ENCODE measurements at regions not wholly inside any gene's neighbourhood (a gene's known extent, or its start where the extent isn't known, plus 50 kb on each side); places are given as distances from the start of the nearest gene placed in this dataset.
"Not testable (repeated sequence)": the region's sequence is repeated elsewhere in the genome, so short reads cannot be mapped to it uniquely, and the experiment has no call there.

DNA sequence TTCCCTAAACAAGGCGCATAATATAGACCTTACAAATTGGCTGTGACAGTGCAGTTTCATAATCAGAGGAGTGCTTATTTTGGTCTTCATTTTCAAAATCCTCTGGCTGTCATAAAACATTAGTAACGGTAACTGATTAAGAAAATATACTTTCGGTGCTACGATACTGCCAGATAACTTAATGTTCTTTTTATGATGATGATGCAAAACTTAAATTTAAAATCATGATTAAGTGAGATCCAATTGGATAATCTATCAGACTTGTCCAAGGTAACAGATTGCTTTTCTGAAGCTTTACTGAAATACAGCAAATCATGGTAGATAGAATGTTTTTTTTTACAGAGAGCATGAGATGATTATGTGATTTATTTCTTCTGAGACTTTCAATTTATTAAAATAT, 364.2 kb upstream of the CNTN3 start:
- Mint-ChIP-seq H3K27me3 (no peaks in the 10 kb centered on the region), H3K36me3 (ENCODE audit: low read depth) (no peaks in the 10 kb centered on the region), H3K27ac (no peak overlapping the region), H3K4me1 (ENCODE audit: low read depth) (no peaks in the 10 kb centered on the region), H3K4me3 (no peak overlapping the region), H3K9me3 (peaks cover 13% of the 10 kb centered on the region)
- DNase-seq = no peak

DNA sequence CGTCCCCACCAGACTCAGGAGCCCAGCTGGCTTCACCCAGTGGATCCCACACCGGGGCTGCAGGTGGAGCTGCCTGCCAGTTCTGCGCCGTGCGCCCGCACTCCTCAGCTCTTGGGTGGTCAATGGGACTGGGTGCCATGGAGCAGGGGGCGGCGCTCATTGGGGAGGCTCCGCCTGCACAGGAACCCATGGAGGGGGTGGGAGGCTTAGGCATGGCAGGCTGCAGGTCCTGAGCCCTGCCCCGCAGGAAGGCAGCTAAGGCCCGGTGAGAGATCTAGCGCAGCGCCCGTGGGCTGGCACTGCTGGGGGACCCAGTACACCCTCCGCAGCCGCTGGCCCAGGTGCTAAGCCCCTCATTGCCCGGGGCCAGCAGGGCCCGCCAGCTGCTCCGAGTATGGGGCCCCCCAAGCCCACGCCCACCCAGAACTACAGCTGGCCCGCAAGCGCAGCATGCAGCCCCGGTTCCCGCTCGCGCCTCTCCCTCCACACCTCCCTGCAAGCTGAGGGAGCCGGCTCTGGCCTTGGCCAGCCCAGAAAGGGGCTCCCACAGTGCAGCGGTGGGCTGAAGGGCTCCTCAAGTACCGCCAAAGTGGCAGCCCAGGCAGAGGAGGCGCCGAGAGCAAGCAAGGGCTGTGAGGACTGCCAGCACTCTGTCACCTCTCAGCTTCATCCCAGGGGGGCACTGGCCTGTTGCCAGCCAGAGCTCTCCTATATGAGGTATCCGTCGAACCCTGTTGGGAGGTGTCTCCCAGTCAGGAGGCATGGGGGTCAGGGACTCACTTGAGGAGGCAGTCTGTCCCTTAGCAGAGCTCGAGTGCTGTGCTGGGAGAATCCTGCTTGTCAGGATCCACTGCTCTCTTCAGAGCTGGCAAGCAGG, 370.8 kb upstream of the CNTN3 start:
- not testable (repeated sequence) for H3K36me3 Mint-ChIP-seq (ENCODE audit: low read depth); H3K27ac Mint-ChIP-seq; H3K27me3 Mint-ChIP-seq; DNase-seq; H3K4me3 Mint-ChIP-seq; H3K4me1 Mint-ChIP-seq (ENCODE audit: low read depth)
- peaks cover 11% of the 10 kb centered on the region for H3K9me3 Mint-ChIP-seq

DNA sequence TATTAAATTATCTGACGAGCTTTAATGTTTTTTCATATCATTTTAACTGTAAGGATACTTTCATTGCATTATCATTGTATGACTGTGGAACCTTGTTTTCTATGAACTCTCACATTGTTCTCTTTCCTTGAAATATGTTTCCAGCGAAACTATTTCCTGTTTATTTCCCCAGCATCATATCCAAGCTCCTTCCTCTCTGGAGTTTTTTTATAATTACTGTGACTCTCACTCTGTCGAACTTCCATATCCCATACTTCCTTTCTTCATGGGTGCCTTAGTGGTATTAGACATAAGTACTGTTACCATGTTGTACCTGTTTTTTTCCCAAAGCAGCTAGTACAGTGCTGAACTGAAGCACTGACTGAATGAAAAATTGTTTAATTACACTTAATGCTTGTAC, 373.6 kb upstream of the CNTN3 start:
- H3K36me3 Mint-ChIP-seq (ENCODE audit: low read depth) = no peaks in the 10 kb centered on the region
- H3K27me3 Mint-ChIP-seq = no peaks in the 10 kb centered on the region
- peaks cover 11% of the 10 kb centered on the region for H3K9me3 Mint-ChIP-seq
- H3K27ac Mint-ChIP-seq = no peak overlapping the region
- H3K4me1 Mint-ChIP-seq (ENCODE audit: low read depth) = no peaks in the 10 kb centered on the region
- no peak for DNase-seq
- no peak overlapping the region for H3K4me3 Mint-ChIP-seq

DNA sequence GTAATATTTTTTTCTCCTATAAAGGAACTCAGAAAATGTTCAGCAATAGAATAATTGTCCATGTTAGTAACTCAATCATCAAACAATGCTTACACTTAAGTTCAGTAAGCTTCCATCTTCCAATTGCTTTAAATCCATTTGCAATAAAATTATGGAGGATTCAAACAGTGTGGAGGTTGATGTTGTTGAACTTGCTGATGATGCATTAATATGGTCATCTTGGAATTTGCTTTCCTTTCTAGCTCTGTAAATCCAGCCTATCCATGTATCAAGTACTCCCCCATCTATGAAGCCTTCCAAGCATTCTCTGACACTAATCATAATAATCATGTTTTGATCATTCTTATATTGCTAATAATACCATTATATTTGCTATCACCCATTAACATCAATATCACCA, 378.4 kb upstream of the CNTN3 start:
- DNase-seq = no peak
- H3K36me3 Mint-ChIP-seq (ENCODE audit: low read depth) = no peaks in the 10 kb centered on the region
- H3K27ac Mint-ChIP-seq = no peak overlapping the region
- peaks cover 14% of the 10 kb centered on the region for H3K9me3 Mint-ChIP-seq
- H3K27me3 Mint-ChIP-seq = no peaks in the 10 kb centered on the region
- no peak overlapping the region for H3K4me3 Mint-ChIP-seq
- no peaks in the 10 kb centered on the region for H3K4me1 Mint-ChIP-seq (ENCODE audit: low read depth)

DNA sequence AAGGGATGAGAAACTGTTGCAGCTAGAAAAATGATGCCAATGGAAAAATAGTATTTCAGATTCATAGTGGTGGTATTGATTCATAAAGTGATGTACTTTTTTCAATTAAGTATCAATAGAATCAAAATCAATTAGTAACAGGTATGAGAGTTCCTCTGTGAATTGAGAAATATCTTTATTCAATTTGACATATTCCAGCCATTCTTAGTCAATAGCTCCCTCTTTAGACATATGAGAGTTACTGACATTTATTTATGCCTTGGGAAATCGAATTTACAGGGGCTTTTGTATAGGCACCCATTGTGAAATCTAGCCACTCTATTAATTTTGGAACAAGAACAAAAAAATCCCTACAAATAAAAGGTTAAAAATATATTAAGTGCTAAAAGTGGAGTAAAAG, 386.9 kb upstream of the CNTN3 start:
- Mint-ChIP-seq H3K4me3 (no peak overlapping the region), H3K27me3 (no peaks in the 10 kb centered on the region), H3K27ac (no peak overlapping the region), H3K36me3 (ENCODE audit: low read depth) (no peaks in the 10 kb centered on the region), H3K9me3 (peaks cover 18% of the 10 kb centered on the region), H3K4me1 (ENCODE audit: low read depth) (no peaks in the 10 kb centered on the region)
- DNase-seq = no peak

DNA sequence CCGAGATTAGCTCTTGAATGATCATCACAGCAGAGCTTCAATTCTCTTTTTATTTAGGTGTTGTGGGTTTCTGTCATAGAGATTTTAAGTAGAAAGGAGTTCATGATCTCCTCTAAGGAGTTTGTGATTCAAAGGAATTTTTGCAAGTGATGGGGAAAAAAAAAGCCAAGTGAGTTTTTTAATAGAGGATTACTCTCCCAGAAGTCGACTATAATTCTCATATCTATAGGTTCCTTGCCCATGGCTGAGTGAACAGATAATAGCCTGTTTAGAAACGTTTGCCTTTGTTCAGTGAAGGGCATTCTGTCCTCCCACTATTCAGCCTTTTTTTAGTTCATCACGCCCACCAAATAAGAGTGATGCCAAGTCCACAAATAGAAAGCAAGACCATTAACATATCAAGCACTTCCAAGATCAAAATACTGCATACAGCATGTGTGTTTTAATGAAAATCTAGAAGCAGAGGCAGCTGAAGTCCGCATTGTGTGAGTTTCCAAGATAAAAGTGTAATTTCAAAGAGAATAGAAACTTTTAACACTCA, 398.4 kb upstream of the CNTN3 start:
- Mint-ChIP-seq H3K36me3 (ENCODE audit: low read depth) (no peaks in the 10 kb centered on the region), H3K4me3 (no peak overlapping the region), H3K27me3 (no peaks in the 10 kb centered on the region), H3K4me1 (ENCODE audit: low read depth) (no peaks in the 10 kb centered on the region), H3K9me3 (peaks cover 11% of the 10 kb centered on the region), H3K27ac (no peak overlapping the region)
- no peak for DNase-seq

DNA sequence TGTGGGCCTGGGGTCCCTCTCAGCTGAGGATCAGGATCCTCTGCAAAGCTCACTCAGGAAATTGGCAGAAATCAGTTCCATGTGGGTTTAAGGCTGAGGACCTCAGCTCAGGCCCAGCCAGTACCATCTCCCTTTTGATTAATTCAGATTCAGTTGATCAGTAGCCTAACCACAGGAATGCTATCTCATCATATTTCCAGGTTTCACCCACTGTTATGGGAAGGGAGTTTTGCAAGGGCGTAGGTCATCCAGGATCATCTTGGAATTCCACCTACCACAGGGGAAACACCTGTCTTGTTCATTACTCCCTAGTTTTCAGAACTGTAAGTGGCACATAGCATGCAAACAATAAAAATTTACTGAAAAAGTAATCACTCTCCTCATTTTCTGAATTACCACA, 399.5 kb upstream of the CNTN3 start:
- H3K27ac Mint-ChIP-seq = no peak overlapping the region
- peaks cover 11% of the 10 kb centered on the region for H3K9me3 Mint-ChIP-seq
- H3K27me3 Mint-ChIP-seq = no peaks in the 10 kb centered on the region
- H3K4me1 Mint-ChIP-seq (ENCODE audit: low read depth) = no peaks in the 10 kb centered on the region
- DNase-seq = no peak
- H3K4me3 Mint-ChIP-seq = no peak overlapping the region
- no peaks in the 10 kb centered on the region for H3K36me3 Mint-ChIP-seq (ENCODE audit: low read depth)

DNA sequence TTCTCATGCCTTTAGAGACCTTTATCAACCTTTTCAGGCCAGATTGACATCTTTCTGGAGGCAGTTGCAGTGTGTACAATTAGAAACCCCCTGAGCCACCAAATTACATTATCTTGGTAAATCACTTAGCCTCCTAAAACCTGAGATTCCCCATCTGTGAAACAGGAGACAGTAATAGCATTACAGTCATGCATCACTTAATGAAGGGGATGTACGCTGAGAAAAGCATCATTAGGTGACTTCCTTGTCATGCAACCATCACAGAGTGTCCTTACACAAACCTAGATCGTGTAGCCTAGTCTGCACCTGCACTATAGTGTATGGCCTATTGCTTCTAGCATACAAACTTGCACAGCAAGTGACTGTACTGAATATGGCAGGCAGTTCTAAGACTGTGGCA, 400.8 kb upstream of the CNTN3 start:
- H3K9me3 Mint-ChIP-seq = peaks cover 11% of the 10 kb centered on the region
- no peak for DNase-seq
- no peaks in the 10 kb centered on the region for H3K36me3 Mint-ChIP-seq (ENCODE audit: low read depth)
- no peaks in the 10 kb centered on the region for H3K27me3 Mint-ChIP-seq
- no peaks in the 10 kb centered on the region for H3K4me1 Mint-ChIP-seq (ENCODE audit: low read depth)
- H3K4me3 Mint-ChIP-seq = no peak overlapping the region
- H3K27ac Mint-ChIP-seq = no peak overlapping the region

DNA sequence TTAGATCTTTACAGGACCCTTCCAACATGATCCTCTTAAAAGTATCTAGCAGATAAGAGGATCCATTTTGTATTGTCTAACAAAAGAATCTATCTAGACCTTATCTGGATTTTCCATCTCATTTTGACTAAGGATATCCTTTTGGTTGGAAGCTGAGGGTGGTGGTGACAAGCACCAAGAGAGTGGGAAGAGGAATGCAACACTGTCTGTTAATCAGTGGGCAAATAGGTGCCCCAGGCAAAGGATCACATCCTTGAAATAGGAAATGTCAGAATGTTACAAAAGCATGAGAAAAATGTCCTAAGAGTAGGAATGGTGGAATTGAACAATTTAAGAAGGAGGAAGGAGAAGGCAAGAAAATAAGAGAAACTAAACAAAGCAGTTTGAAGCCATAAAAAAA, 420.7 kb upstream of the CNTN3 start:
- Mint-ChIP-seq H3K27me3 (no peaks in the 10 kb centered on the region), H3K27ac (no peak overlapping the region), H3K36me3 (ENCODE audit: low read depth) (no peaks in the 10 kb centered on the region), H3K4me1 (ENCODE audit: low read depth) (no peaks in the 10 kb centered on the region), H3K9me3 (peaks cover 29% of the 10 kb centered on the region), H3K4me3 (no peak overlapping the region)
- no peak for DNase-seq

DNA sequence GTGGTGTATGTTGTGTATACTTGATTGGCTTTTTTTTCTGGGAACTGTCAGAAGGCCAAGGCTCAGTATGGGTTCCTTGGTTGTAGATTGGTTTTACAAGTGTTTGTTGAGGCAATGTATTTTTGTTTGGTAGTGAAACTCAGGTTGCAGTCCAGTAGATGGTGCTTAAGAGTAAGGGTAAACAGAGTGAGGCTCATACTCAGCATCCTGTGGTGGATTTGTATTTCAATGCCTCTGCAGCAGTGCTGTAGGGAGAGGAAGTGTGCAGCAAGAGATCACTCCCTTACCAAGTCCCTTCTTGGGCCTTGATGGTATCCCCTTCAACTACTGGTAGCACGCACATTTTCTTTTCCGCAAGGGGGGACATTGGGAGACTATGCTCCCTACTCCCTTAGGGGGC, 428.5 kb upstream of the CNTN3 start:
- Mint-ChIP-seq H3K4me1 (ENCODE audit: low read depth) (no peaks in the 10 kb centered on the region), H3K9me3 (peaks cover 47% of the 10 kb centered on the region), H3K4me3 (no peak overlapping the region), H3K36me3 (ENCODE audit: low read depth) (no peaks in the 10 kb centered on the region), H3K27ac (no peak overlapping the region), H3K27me3 (no peaks in the 10 kb centered on the region)
- DNase-seq = no peak

DNA sequence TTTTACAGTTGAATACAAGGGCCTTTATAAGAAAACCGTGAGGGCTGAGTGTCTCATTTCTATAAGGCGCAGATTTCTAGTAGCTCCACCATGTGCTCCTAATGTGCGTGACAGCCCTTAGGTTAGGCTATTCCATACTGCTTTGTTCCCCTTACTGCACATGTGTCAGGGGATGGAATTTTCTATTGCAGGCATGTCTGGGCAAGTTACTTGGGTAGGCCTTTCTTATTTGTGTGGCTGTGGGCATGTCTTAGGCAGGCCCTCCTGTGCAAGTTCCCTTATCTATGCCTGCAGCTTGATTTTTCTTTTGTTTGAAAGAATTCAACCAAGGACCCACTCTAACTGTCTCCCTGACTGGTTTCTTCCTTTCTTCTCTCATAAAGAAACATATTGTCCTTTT, 434.2 kb upstream of the CNTN3 start:
- Mint-ChIP-seq H3K4me1 (ENCODE audit: low read depth) (no peaks in the 10 kb centered on the region), H3K27me3 (no peaks in the 10 kb centered on the region), H3K27ac (no peak overlapping the region), H3K4me3 (no peak overlapping the region), H3K9me3 (peaks cover 8% of the 10 kb centered on the region), H3K36me3 (ENCODE audit: low read depth) (no peaks in the 10 kb centered on the region)
- no peak for DNase-seq

DNA sequence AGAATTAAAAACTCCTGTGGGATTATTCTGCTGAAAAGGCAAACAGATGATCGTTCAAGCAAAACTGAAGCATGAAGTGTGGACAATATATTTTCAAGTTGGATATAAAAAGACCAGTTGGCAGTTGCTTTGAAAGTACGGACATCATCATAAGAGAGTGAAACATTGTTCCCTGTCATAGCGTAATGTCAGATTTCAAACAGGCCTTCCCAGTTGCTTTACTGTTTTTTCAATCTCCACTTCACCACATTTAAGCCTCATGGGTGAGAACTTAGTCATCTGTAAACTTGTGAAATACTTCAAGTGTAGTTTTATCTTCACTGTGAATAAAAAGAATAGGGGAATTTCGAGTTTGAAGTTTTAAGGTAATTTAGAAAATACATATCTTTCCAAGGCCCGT, 435.1 kb upstream of the CNTN3 start:
- H3K27ac Mint-ChIP-seq = no peak overlapping the region
- H3K36me3 Mint-ChIP-seq (ENCODE audit: low read depth) = no peaks in the 10 kb centered on the region
- no peaks in the 10 kb centered on the region for H3K27me3 Mint-ChIP-seq
- no peak overlapping the region for H3K4me3 Mint-ChIP-seq
- H3K9me3 Mint-ChIP-seq = peaks cover 8% of the 10 kb centered on the region
- no peak for DNase-seq
- H3K4me1 Mint-ChIP-seq (ENCODE audit: low read depth) = no peaks in the 10 kb centered on the region

DNA sequence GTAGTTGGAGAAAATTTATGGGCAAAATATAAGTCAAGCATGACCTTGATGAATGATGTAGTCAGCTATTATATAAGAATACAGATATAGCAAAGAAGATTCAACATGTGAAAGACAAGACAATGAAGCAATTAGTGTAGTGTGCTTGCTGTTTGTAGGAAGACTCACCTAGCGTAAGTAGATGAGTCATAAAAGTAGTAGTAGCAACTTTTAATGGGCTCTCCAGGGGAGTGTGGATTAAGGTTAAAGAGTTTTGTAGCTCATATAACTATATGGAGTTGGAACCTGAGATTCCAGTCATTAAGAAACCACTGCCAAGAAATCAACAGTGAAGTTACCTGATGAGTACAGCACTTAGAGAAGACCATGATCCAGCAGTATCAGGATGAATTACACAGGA, 444.7 kb upstream of the CNTN3 start:
- Mint-ChIP-seq H3K4me1 (ENCODE audit: low read depth) (no peaks in the 10 kb centered on the region), H3K4me3 (no peak overlapping the region), H3K36me3 (ENCODE audit: low read depth) (no peaks in the 10 kb centered on the region), H3K27ac (no peak overlapping the region), H3K9me3 (peaks cover 27% of the 10 kb centered on the region), H3K27me3 (no peaks in the 10 kb centered on the region)
- DNase-seq = no peak

DNA sequence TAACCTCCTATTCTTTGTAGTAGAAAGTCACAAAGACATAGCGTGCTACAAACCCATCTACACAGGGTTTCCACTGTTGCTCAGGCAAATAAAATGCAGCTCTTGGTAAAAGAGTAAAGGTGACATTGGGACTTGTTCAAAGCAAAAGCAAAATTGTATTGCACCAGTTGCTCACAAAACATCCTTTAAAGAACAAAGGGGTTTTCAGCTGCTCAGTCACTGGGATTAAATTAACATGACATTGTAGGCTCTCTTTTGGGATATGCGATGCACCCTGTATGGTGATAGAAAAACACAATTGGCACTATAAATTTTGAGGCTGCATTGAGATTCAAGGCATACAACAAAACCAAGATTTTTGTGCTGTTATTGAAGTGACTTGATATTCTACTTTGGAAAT, 447.3 kb upstream of the CNTN3 start:
- Mint-ChIP-seq H3K27me3 (no peaks in the 10 kb centered on the region), H3K4me3 (no peak overlapping the region), H3K9me3 (peaks cover 36% of the 10 kb centered on the region), H3K36me3 (ENCODE audit: low read depth) (no peaks in the 10 kb centered on the region), H3K4me1 (ENCODE audit: low read depth) (no peaks in the 10 kb centered on the region), H3K27ac (no peak overlapping the region)
- DNase-seq = no peak

DNA sequence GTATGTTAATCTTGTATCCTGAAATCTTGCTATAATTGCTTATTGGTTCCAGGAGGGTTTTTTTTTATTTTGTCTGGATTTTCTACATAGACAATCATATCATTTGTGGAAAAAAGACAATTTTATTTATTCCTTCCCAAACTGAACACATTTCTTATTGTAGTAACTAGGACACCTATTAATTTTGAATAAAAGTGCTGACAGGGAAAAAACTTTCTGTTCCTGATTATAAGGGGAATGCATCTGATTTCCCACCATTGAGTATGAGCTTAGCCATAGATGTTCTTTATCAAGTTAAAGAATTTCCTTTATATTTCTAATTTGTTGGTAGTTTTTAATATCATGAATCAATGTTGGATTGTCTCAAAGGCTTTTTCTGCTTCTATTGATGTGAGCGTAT, 460.7 kb upstream of the CNTN3 start:
- no peak overlapping the region for H3K27ac Mint-ChIP-seq
- H3K27me3 Mint-ChIP-seq = no peaks in the 10 kb centered on the region
- H3K4me3 Mint-ChIP-seq = no peak overlapping the region
- DNase-seq = no peak
- peaks cover 5% of the 10 kb centered on the region for H3K9me3 Mint-ChIP-seq
- H3K36me3 Mint-ChIP-seq (ENCODE audit: low read depth) = no peaks in the 10 kb centered on the region
- H3K4me1 Mint-ChIP-seq (ENCODE audit: low read depth) = no peaks in the 10 kb centered on the region
